ENCODE measurements at regions not wholly inside any gene's neighbourhood (a gene's known extent, or its start where the extent isn't known, plus 50 kb on each side); places are given as distances from the start of the nearest gene placed in this dataset.
A peak's percentile ranks its signal among the peaks of the same experiment; 100 is the strongest.

GRCh38 chr1:42000766-42001165 is 82.0 kb upstream of the HIVEP3 start:
- DNase-seq (no peak), ATAC-seq (replicated peaks in 1 of 4) (no peak)
- no peak overlapping the region for H3K27ac Mint-ChIP-seq
- no peak overlapping the region for H3K4me3 Mint-ChIP-seq
- Histone ChIP-seq H3K27ac (ENCODE audit: low read length) (no peak overlapping the region), H3K27me3 (replicated peaks in 1 of 2; ENCODE audit: control insufficient read depth in 2 of 2, extremely low read depth in 1 of 2, insufficient read depth in 2 of 2, low read length in 1 of 2) (no peaks in the 10 kb centered on the region), H3K4me3 (ENCODE audit: control insufficient read depth in 1 of 2, extremely low read depth in 1 of 2, low read length in 1 of 2) (no peak overlapping the region), H3K4me1 (ENCODE audit: control insufficient read depth in 1 of 2, extremely low read depth in 1 of 2, insufficient read depth in 2 of 2, low read length in 2 of 2) (peaks cover 0 to 3% of the 10 kb centered on the region in 2 experiments), H3K36me3 (ENCODE audit: control insufficient read depth in 2 of 2, extremely low read depth in 1 of 2, insufficient read depth in 1 of 2, low read length in 1 of 2) (no peaks in the 10 kb centered on the region), H3K9me3 (no peaks in the 10 kb centered on the region)
- peaks cover 11 to 22% (median 11%) of the 10 kb centered on the region in 3 donors for H3K4me1 Mint-ChIP-seq
- H3K36me3 Mint-ChIP-seq, result no peaks in the 10 kb centered on the region
- 100% methylated on average over 1 of the region's 3 CpGs for WGBS (ENCODE audit: insufficient coverage)
- no peaks in the 10 kb centered on the region for H3K9me3 Mint-ChIP-seq
- ChIA-PET CTCF (no interaction called here), POLR2A (no interaction called here)
- H3K27me3 Mint-ChIP-seq, result no peaks in the 10 kb centered on the region

GRCh38 chr1:41999884-42000283 is 81.2 kb upstream of the HIVEP3 start:
- ChIA-PET CTCF (interaction anchor here in 1 of 2 donors (0.6 kb wide), 1 partner anchor 189 kb away, joined by 3 read pairs; no protein-coding TSS in a partner anchor), POLR2A (no interaction called here)
- Histone ChIP-seq H3K4me1 (ENCODE audit: control insufficient read depth in 1 of 2, extremely low read depth in 1 of 2, insufficient read depth in 2 of 2, low read length in 2 of 2) (peaks cover 0 to 3% of the 10 kb centered on the region in 2 experiments), H3K27me3 (replicated peaks in 1 of 2; ENCODE audit: control insufficient read depth in 2 of 2, extremely low read depth in 1 of 2, insufficient read depth in 2 of 2, low read length in 1 of 2) (no peaks in the 10 kb centered on the region), H3K27ac (ENCODE audit: low read length) (no peak overlapping the region), H3K9me3 (no peaks in the 10 kb centered on the region), H3K36me3 (ENCODE audit: control insufficient read depth in 2 of 2, extremely low read depth in 1 of 2, insufficient read depth in 1 of 2, low read length in 1 of 2) (no peaks in the 10 kb centered on the region), H3K4me3 (ENCODE audit: control insufficient read depth in 1 of 2, extremely low read depth in 1 of 2, low read length in 1 of 2) (no peak overlapping the region)
- H3K36me3 Mint-ChIP-seq, result no peaks in the 10 kb centered on the region
- no peaks in the 10 kb centered on the region for H3K9me3 Mint-ChIP-seq
- H3K4me1 Mint-ChIP-seq, result peaks cover 17 to 31% (median 20%) of the 10 kb centered on the region in 3 donors
- H3K4me3 Mint-ChIP-seq, result no peak overlapping the region
- no peak overlapping the region for H3K27ac Mint-ChIP-seq
- H3K27me3 Mint-ChIP-seq, result no peaks in the 10 kb centered on the region
- ATAC-seq (replicated peaks in 1 of 4) (no peak), DNase-seq (no peak)

- ChIA-PET POLR2A (interaction anchor here in 1 of 2 donors (0.7 kb wide), 1 partner anchor 393 kb away, joined by 9 read pairs; no protein-coding TSS in a partner anchor), CTCF (no interaction called here)
- Histone ChIP-seq H3K4me1 (ENCODE audit: control insufficient read depth in 1 of 2, extremely low read depth in 1 of 2, insufficient read depth in 2 of 2, low read length in 2 of 2) (peaks cover 0 to 3% of the 10 kb centered on the region in 2 experiments), H3K27ac (ENCODE audit: low read length) (no peak overlapping the region), H3K36me3 (ENCODE audit: control insufficient read depth in 2 of 2, extremely low read depth in 1 of 2, insufficient read depth in 1 of 2, low read length in 1 of 2) (no peaks in the 10 kb centered on the region), H3K27me3 (replicated peaks in 1 of 2; ENCODE audit: control insufficient read depth in 2 of 2, extremely low read depth in 1 of 2, insufficient read depth in 2 of 2, low read length in 1 of 2) (no peaks in the 10 kb centered on the region), H3K9me3 (no peaks in the 10 kb centered on the region), H3K4me3 (ENCODE audit: control insufficient read depth in 1 of 2, extremely low read depth in 1 of 2, low read length in 1 of 2) (no peak overlapping the region)
- Mint-ChIP-seq H3K4me1 (peaks cover 20 to 35% (median 22%) of the 10 kb centered on the region in 3 donors), H3K27ac (no peak overlapping the region), H3K4me3 (no peak overlapping the region), H3K9me3 (peaks cover 0 to 5% (median 2%) of the 10 kb centered on the region in 3 donors), H3K27me3 (no peaks in the 10 kb centered on the region), H3K36me3 (no peaks in the 10 kb centered on the region)
- DNase-seq (no peak), ATAC-seq (replicated peaks in 1 of 4) (no peak)
Observed at GRCh38 chr1:41998250-41998649, 79.5 kb upstream of the HIVEP3 start.

- H3K4me1 Mint-ChIP-seq, result peaks cover 20 to 35% (median 22%) of the 10 kb centered on the region in 3 donors
- H3K4me3 ChIP-seq (ENCODE audit: control insufficient read depth in 1 of 2, extremely low read depth in 1 of 2, low read length in 1 of 2), result no peak overlapping the region
- CTCF ChIA-PET, result no interaction called here
Observed at GRCh38 chr1:41997153-41997552, 78.4 kb upstream of the HIVEP3 start.

GRCh38 chr1:41995441-41996130 is 76.9 kb upstream of the HIVEP3 start:
- Histone ChIP-seq H3K27me3 (replicated peaks in 1 of 2; ENCODE audit: control insufficient read depth in 2 of 2, extremely low read depth in 1 of 2, insufficient read depth in 2 of 2, low read length in 1 of 2) (no peaks in the 10 kb centered on the region), H3K27ac (ENCODE audit: low read length) (no peak overlapping the region), H3K9me3 (no peaks in the 10 kb centered on the region), H3K4me3 (ENCODE audit: control insufficient read depth in 1 of 2, extremely low read depth in 1 of 2, low read length in 1 of 2) (no peak overlapping the region), H3K36me3 (ENCODE audit: control insufficient read depth in 2 of 2, extremely low read depth in 1 of 2, insufficient read depth in 1 of 2, low read length in 1 of 2) (no peaks in the 10 kb centered on the region), H3K4me1 (ENCODE audit: control insufficient read depth in 1 of 2, extremely low read depth in 1 of 2, insufficient read depth in 2 of 2, low read length in 2 of 2) (peaks cover 0 to 3% of the 10 kb centered on the region in 2 experiments)
- 80% methylated on average over 1 of the region's 1 CpG for WGBS (ENCODE audit: insufficient coverage)
- no peak for DNase-seq
- H3K27ac Mint-ChIP-seq, result no peak overlapping the region
- H3K27me3 Mint-ChIP-seq, result no peaks in the 10 kb centered on the region
- H3K4me1 Mint-ChIP-seq, result peaks cover 20 to 31% (median 22%) of the 10 kb centered on the region in 3 donors
- POLR2A ChIA-PET, result no interaction called here
- no peak for ATAC-seq (replicated peaks in 1 of 4)
- no peak overlapping the region for H3K4me3 Mint-ChIP-seq
- CTCF ChIA-PET, result no interaction called here
- H3K36me3 Mint-ChIP-seq, result no peaks in the 10 kb centered on the region
- H3K9me3 Mint-ChIP-seq, result peaks cover 0 to 5% (median 2%) of the 10 kb centered on the region in 3 donors

More at GRCh38 chr1:41997153-41997552, 78.4 kb upstream of the HIVEP3 start:
- DNase-seq, result no peak
- H3K27ac ChIP-seq (ENCODE audit: low read length), result no peak overlapping the region
- no peak for ATAC-seq (replicated peaks in 1 of 4)
- no peaks in the 10 kb centered on the region for H3K27me3 ChIP-seq (replicated peaks in 1 of 2; ENCODE audit: control insufficient read depth in 2 of 2, extremely low read depth in 1 of 2, insufficient read depth in 2 of 2, low read length in 1 of 2)
- POLR2A ChIA-PET, result interaction anchor here in 1 of 2 donors (0.6 kb wide), 1 partner anchor 1518 kb away, joined by 3 read pairs; no protein-coding TSS in a partner anchor
- H3K9me3 Mint-ChIP-seq, result peaks cover 0 to 5% (median 2%) of the 10 kb centered on the region in 3 donors
- H3K36me3 ChIP-seq (ENCODE audit: control insufficient read depth in 2 of 2, extremely low read depth in 1 of 2, insufficient read depth in 1 of 2, low read length in 1 of 2), result no peaks in the 10 kb centered on the region
- no peaks in the 10 kb centered on the region for H3K9me3 ChIP-seq
- H3K36me3 Mint-ChIP-seq, result no peaks in the 10 kb centered on the region
- H3K27ac Mint-ChIP-seq, result no peak overlapping the region
- no peaks in the 10 kb centered on the region for H3K27me3 Mint-ChIP-seq
- WGBS (ENCODE audit: insufficient coverage), result 67% methylated on average over 1 of the region's 5 CpGs
- H3K4me3 Mint-ChIP-seq, result no peak overlapping the region
- peaks cover 0 to 3% of the 10 kb centered on the region in 2 experiments for H3K4me1 ChIP-seq (ENCODE audit: control insufficient read depth in 1 of 2, extremely low read depth in 1 of 2, insufficient read depth in 2 of 2, low read length in 2 of 2)

GRCh38 chr1:41994195-41994894 is 75.6 kb upstream of the HIVEP3 start:
- no peaks in the 10 kb centered on the region for H3K27me3 Mint-ChIP-seq
- ATAC-seq (replicated peaks in 1 of 4) (no peak), DNase-seq (no peak)
- Histone ChIP-seq H3K27me3 (replicated peaks in 1 of 2; ENCODE audit: control insufficient read depth in 2 of 2, extremely low read depth in 1 of 2, insufficient read depth in 2 of 2, low read length in 1 of 2) (no peaks in the 10 kb centered on the region), H3K27ac (ENCODE audit: low read length) (no peak overlapping the region), H3K36me3 (ENCODE audit: control insufficient read depth in 2 of 2, extremely low read depth in 1 of 2, insufficient read depth in 1 of 2, low read length in 1 of 2) (no peaks in the 10 kb centered on the region), H3K4me1 (ENCODE audit: control insufficient read depth in 1 of 2, extremely low read depth in 1 of 2, insufficient read depth in 2 of 2, low read length in 2 of 2) (peaks cover 0 to 3% of the 10 kb centered on the region in 2 experiments), H3K9me3 (no peaks in the 10 kb centered on the region), H3K4me3 (ENCODE audit: control insufficient read depth in 1 of 2, extremely low read depth in 1 of 2, low read length in 1 of 2) (no peak overlapping the region)
- peaks cover 3% of the 10 kb centered on the region for H3K36me3 Mint-ChIP-seq
- no CpG with 5 or more reads among the region's 5 CpGs for WGBS (ENCODE audit: insufficient coverage)
- H3K4me1 Mint-ChIP-seq, result peaks cover 17 to 24% (median 22%) of the 10 kb centered on the region in 3 donors
- no peak overlapping the region for H3K4me3 Mint-ChIP-seq
- POLR2A ChIA-PET, result no interaction called here
- peaks cover 0 to 5% (median 2%) of the 10 kb centered on the region in 3 donors for H3K9me3 Mint-ChIP-seq
- peak overlapping the region in 1 of 2 donors; percentile 31 for H3K27ac Mint-ChIP-seq
- CTCF ChIA-PET, result no interaction called here

Data from T-cell (primary cell).